ENCODE measurements at regions not wholly inside any gene's neighbourhood (a gene's known extent, or its start where the extent isn't known, plus 50 kb on each side); places are given as distances from the start of the nearest gene placed in this dataset.
"Not testable (repeated sequence)": the region's sequence is repeated elsewhere in the genome, so short reads cannot be mapped to it uniquely, and the experiment has no call there.

DNA sequence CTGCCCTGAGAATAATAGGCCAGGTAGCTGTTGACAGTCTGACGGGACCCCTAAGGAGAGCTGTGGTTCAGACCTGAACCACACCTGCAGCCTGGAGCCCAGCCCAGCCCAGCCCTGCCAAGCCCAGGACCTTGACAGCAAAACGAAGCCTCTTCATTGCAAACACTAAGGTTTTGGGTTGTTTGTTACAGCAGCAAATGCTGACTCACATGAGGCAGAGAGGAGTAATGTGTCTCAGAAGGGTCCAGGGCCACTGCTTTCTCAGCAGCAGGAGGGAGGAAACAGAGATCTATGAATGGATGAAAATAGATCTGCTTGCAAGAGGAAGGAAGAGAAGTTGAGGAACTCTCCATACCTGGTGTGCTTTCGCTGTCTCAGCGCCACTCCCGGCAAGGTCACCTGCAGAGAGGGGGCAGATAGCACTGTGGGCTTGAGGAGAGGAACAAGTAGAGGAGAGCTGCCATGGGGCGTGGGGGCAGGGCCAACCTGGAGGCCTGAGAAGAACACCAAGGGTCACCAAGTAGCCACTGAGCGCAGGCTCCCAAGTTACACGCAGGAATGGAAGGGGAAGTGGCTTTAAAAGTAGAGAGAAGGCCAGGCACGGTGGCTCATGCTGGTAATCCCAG lies 127.2 kb downstream of the ZNF281 start:
- no peak for DNase-seq (ENCODE audit: low read depth in 2 of 2)

DNA sequence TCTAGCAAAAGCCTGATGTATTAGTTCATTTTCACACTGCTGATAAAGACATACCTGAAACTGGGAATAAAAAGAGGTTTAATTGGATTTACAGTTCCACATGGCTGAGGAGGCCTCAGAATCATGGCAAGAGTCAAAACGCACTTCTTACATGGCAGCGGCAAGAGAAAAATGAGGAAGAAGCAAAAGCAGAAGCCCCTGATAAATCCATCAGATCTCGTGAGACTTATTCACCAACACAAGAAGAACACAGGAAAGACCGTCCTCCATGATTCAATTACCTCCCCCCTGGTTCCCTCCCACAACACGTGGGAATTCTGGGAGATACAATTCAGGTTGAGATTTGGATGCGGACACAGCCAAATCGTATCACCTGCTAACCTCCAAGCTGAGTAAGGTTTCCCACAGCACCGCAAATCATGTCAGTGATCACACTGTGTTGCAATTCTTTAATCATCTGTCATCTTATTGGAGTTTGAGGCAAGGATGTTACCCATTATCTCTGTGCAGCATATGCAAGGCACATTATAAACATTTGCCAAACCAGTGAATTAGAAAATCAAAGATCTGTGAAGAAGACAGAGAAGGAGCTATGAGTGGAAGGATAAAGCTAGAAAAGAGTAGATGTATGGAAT lies 128.5 kb downstream of the ZNF281 start:
- no peak for DNase-seq (ENCODE audit: low read depth in 2 of 2)

DNA sequence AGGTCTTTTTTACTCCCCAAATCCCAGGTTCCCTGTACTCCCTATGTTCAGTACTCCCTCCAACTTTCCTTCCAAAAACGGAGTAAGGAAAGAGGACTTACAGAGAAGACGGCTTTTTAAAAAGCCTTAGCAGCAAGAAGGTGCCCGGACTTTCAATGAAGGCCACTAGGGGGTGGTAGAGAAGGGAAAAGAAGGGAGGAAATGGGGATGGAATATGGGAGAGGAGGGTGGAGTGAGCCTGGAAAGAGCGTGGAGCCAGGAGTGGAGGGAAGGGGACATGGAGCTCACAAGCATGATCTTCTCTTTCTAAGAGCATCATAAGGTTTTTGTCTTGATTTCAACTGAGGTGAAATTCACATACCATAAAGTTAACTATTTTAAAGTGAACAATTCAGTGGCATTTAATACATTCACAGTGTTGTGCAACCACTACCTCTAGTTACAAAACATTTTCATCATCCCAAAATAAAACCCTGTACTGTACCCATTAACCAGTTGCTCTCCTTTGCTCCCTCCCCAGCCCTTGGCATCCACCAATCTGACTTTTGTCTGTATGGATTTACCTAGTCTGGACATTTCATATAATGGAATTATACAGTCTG lies 129.9 kb downstream of the ZNF281 start:
- DNase-seq (ENCODE audit: low read depth in 2 of 2) = peak; percentile 10 to 12

DNA sequence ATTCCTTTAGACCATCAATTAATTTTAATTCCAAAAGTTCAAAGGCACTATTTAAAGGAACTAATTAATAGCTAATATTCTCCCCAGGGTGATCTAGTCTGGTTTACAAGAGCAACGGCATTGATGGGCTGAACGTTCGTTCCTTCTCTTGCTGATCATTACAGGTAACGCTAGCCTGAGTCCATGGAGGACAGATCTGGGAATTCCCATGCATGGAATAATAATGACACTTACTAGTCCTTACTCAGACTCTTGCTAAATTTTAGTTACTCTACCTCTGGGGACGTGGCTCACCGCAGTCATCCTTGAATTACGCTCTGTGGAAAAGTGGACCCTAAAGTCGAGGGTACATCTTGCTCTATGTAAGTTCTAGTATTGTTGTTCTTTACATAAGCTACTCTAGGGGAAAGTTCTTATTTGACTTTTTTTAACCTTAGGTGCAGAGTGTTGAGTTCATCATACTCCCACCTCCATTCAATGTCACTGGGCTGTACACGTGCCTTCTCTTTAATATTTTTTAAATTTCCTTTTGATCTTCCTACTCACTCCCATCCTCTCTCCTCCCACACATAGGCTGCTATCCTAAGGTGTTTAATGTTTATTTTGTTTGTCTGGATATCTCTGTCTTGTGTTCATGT lies 133.9 kb downstream of the ZNF281 start:
- no peak for DNase-seq (ENCODE audit: low read depth in 2 of 2)

DNA sequence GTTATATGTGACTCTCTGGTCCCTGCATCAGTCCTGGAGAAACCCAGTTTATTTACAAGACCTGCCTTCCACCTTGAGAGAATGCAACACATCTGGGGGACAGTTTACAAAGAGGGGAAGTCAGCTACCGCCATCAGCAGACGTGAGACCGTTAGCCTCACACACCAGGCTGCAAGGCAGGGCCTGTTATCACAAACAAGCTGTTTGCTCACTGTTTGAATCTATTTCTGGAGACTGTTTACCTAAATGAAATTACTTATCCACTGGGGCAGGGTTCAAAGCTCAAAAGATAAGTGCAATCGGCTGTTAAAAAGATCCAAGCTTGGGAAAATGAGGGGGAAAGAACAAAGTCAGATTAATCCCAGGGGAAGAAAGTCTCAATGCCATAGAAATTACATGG lies 134.4 kb downstream of the ZNF281 start:
- DNase-seq (ENCODE audit: low read depth in 2 of 2) = no peak

DNA sequence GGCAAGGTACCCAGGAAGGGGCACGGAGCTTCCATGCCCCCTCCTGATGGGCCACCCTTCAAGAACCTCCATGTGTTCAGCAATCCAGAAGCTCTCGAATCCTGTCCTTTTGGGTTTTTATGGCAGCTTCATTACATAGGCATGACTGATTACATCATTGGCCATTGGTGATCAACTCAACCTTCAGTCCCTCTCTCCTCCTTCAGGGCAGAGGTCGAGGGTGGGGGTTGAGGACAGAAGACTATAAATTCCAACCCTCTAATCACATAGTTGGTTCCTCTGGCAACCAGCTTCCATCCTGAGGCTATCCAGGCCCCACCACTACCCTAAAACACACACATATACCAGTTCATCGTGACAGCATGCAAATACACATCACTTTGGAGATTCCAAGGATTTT lies 135.7 kb downstream of the ZNF281 start:
- no peak for DNase-seq (ENCODE audit: low read depth in 2 of 2)

DNA sequence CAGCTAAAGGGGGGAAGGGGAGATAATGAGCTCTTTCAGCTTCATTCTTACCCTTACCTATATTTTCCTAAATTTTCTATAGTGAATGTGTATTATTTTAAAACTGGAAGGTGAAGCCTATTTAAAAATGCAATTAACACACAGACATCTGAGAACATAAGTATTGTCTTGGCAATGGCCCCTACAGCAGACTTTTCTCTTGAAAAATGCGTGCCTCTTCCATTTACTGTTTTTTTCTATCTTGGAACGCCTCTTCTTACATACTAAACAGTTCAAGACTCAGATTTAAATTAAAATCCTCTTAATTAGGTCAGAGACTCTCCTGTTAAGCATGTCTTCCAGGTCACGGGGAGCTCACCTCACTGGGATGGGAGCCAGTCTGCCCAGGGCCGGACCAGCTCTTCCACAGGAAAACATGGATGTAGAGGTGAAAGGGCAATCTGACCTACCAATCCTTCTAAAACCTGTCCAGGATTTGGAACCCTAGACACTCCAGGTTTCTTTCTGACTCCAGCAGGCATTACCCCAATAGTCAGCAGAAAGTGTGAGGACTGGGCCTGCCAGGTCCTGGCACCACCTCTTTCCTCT lies 137.3 kb downstream of the ZNF281 start:
- DNase-seq (ENCODE audit: low read depth in 2 of 2) = no peak

DNA sequence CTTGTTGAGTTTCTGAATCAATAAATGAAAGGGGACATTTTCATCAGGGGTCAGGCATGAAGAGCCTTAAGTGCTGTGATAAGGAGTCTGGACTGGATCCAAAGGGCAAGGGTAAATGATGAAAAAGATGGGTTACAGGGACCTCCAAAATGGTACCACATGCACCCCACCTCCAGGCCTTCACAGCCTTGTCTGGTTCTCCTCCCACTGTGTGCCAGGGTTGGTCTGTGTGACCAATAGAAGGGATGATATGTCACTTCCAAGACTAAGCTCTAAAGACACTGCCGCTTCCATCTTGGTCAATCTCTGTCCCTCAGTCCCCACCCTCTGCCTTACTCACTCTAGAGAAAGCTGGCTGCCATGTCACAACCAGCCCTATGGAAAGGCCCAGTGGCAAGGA lies 140.6 kb downstream of the ZNF281 start:
- DNase-seq (ENCODE audit: low read depth in 2 of 2) = no peak

DNA sequence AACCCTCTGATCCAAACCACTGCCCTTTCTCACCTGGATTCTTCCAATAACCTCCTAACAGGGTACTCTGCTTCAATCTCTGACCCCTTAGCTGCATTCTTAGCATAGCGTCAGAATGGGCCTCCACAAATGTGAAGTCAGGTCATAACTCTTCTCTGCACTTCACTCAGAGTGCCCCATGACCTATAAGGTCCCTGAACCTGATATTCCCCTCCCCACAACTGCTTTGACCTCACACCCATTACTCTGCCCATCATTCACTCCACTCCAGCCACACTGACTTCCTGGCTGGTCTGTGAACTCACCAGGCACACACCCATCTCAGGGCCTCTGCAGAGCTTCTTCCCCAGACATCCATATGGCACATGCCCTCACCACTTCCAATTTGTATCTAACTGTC lies 141.9 kb downstream of the ZNF281 start:
- DNase-seq (ENCODE audit: low read depth in 2 of 2) = no peak

DNA sequence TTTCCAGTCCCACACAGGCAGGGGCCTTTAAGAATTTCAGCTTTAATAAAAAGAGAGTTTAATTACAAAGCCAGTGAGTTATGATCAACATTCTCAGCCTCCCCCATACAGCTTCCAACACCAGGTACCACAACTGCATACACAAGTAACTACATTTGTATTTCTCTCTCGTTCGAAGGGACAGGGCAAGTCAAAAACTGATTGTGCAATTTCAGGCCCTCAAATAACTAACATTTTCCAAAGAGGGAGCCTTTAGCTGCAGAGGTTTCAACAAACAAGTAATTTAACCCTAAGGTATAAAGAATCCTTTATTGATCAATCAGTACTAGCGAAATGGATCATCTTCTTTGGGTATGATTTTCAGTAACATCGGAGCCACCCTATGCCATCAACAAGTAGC lies 142.4 kb downstream of the ZNF281 start:
- DNase-seq (ENCODE audit: low read depth in 2 of 2) = no peak

DNA sequence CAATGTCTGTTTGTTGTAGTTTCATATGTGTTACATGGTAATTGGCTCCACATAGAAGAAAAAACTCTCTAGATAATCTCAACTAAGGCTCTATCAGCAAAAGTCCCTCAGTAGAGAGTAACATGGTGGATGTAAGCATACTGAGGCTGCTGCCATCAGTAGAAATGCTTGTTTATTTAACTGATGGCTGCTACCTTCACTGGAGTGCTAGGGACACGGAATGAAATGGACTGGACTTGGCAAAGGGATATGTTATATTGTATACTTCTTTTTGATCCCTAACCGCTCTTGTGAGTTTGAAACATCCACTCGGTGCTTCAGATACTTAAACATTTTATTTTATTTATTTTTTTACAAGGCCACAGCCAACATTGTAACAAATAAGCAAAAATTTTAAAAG lies 143.0 kb downstream of the ZNF281 start:
- DNase-seq (ENCODE audit: low read depth in 2 of 2) = no peak

DNA sequence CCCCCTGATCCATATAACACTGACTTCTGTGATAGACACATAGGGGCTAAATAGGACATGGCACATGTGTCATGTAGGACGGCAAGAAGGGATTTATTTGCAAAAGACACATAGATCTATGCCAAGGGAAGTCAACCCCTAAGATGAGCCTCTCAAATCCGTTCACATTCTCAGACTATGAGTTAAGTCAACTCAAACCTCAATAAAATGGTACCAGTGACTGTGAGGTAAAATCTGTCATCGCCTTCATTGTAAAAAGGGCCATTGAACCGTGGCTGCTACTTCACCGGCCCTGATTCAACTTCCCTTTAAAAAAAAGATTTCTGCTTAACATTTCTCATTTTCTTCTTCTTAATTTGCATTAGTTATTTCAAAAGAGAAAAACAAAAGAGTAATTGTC lies 144.0 kb downstream of the ZNF281 start:
- DNase-seq (ENCODE audit: low read depth in 2 of 2) = no peak

DNA sequence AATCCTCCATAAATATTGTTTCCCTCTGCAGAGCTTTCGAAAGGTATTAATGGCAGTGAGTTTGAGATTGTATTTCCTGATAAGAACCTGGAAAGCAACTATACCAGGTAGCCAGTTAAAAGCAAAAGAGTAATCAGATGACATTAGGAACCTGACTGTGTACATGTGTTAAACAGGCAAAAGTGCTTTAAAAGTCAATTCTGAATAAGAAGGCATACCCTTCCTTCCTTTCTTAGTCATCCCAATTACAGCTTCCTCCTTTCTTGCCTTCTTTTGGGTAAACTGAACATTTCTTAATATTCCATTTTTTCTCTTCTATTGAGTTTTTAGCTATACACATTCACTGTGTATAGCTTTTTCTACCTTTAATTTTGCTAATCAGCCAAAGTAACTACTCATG lies 144.7 kb downstream of the ZNF281 start:
- no peak for DNase-seq (ENCODE audit: low read depth in 2 of 2)

DNA sequence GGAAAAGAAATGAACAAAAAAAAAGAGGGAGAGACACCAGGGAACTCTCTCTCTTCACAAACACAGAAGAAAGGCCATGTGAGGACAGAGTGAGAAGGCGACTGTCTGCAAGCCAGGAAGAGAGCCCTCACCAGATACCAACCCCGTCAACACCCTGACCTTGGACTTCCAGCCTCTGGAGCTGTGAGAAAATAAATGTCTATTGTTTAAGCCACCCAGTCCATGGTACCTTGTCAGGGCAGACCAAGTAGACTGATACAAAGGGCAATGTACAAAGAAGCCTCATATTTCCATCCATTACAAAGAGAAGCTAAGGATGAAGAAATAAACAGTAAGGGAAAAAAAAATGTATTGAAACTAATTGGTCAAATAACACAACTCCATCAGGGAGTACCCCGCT lies 146.6 kb downstream of the ZNF281 start:
- DNase-seq (ENCODE audit: low read depth in 2 of 2) = no peak

DNA sequence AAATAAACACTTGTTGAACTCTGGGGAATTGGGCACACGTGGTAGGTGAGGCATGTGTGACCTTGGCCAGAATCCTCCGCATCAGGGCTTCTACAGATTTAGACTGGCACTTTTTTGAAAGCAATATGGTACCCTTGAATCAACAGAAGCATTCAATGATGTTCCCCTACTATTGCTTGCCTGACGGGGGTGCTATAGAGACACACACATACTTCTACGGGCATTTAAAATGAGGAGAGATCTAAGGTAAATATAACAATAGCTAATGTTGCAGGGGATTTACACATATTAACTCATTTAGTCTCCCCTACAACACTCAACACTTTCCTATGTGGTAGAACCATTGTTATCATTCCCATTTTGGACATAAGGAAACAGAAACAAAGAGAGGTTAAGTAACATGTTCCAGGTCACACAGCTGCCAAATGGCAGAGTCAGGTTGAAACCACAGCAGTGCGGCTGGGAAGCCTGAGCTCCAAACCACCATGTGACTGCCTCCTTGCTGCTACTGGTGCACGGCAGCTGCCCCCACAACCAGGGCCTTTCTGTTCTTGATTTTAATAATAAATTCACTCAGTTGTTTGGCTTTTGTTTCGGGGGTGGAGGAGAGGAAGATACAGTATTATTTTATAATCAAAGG lies 147.4 kb downstream of the ZNF281 start:
- peak in 1 of 2 donors; percentile 17 for DNase-seq (ENCODE audit: low read depth in 2 of 2)

DNA sequence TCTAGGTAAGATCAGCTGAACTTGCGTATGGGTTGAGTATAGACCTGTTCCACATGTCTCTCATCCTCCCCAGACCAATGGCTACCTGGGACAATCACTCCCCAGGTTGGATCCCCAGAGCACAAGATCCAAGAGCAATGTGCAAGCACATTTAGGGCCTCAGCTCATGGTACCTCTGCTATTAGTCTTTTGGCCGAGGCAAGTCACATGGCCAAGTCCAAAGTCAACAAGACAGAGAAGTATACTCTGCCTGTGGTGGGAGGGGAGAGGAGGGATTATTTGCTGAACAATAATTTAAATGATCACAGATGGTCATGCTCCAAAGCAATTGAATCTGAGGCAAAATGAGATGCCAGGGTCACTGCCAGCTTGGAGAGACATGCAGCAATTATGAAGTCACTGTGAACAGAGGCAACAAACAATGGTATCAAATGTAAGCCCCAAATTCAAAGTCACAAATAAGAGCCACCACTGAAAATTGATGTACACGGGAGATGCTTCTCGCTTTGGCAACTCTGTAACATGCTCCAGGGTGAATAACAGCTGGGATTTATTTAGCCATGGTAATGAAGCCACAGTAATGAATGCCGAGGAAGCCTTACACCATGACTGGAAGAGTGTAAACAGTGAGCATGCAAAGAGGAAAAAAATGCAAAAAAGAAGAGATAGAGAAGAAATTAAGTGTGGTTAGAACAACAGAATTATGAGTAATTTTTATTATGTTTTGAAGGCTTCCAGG lies 149.1 kb downstream of the ZNF281 start:
- DNase-seq (ENCODE audit: low read depth in 2 of 2) = no peak

DNA sequence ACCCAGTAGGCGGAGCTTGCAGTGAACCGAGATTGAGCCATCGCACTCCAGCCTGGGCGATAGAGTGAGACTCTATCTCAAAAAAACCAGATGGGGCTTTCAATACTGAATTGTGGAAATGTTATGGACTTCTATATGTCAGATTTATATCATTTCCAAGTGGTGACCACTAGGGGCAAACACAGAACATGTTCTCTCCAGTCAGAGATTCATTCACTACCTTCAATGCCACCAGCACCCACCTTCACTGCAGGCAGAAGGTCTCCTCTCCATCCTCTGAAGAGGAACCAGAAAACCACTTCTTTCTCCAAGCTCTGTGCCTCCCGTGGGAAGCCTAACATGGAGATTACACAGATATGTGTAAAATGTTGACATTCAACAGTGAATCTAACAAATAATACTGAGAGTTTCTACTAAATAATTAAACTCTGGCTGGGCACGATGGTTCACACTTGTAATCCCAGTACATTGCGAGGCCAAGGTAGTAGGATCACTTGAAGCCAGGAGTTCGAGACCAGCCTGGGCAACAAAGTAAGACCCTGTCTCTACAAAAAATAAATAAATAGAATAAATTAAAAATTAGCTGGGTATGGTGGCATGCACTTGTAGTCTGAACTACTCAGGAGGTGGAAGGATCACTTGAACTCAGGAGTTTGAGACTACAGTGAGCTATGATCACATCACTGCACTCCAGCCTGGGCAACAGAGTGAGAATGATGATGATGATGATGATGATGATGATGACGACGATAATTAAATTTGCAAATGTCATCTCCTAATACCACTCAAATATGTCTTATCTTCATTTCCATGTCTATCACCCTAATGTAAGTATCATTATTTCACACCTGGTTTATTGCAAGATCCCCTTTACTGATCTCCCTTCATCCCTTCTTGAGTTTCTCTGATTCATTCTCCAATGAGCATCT lies 151.1 kb downstream of the ZNF281 start:
- no peak for DNase-seq (ENCODE audit: low read depth in 2 of 2)

DNA sequence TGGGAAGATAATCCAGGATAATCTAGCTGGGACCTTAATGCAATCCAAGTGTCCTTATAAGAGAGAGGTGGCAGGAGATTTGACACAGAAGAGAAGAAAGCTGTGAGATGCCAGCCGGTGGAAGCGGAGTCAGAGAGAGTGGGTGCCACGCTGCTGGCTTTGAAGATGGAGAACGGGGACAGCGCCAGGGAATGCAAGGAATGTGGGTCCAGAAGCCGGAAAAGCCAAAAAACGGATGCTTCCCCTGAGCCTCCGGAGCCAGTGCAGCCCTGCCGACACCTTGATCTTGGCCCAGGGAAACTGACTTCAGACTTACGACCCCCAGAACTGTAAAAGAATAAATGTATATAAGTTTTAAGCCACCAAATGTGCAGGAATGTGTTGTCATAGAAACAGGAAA lies 152.6 kb downstream of the ZNF281 start:
- no peak for DNase-seq (ENCODE audit: low read depth in 2 of 2)

DNA sequence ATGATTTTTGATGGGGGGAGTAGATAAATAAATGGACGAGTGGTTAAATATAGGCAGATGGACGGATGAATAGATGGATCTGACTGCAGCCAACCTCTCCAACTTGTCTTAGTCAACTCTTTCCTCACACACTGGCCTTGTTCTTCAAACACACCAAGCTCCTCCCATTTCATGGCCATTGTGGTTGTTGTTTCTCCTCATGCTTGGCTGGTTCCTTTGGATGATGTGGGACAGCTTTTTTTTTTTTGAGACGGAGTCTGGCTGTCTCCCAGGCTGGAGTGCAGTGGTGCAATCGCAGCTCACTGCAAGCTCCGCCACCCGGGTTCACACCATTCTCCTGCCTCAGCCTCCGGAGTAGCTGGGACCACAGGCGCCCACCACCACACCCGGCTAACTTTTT lies 155.2 kb downstream of the ZNF281 start:
- DNase-seq (ENCODE audit: low read depth in 2 of 2) = not testable (repeated sequence)

DNA sequence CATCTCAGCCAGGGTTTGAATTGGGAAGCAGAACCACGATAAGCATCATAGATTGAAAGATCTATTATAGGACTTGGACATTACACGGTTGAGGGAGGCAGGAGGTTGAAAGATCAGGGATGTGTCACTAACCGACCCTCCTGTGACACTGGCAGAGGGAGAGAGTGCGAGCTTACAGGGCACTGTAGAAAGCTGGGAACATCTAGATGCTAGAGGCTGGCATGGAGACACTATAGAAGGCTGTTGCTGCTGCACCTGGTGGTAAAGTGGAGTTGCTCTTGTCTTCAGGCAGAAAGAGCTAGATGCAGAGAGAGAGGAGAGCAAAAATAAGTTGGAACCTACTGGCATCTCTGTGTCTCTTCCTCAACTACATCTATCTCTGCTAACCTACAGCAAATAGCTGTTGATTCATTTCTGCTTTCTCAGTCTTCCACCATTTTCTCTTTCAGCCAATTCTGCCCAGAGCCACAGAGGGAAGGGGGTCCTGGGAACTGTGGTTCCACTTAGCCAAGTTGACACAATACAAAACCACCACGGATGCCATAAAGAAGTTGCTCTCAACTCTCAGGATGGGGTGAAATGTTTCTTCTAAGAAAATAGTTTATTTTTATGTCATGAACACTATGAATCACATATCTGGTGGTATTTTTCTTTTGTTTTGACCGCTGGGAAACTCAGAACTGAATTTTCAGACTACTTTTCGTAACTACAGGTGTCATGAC lies 155.9 kb downstream of the ZNF281 start:
- peak in 1 of 2 donors; percentile 11 for DNase-seq (ENCODE audit: low read depth in 2 of 2)

Measured in stimulated activated CD4-positive, alpha-beta T cell treated with anti-CD3 and anti-CD28 coated beads, Interleukin-4, amount 100 ng/mL, for 48 hours (primary cell).